Liver (tissue), 8 donors: ENCODE measurements at regions not wholly inside any gene's neighbourhood (a gene's known extent, or its start where the extent isn't known, plus 50 kb on each side); places are given as distances from the start of the nearest gene placed in this dataset.

Source experiments
- DNase-seq: peaks from one replicate; pipeline ENCODE4 v3.0.0-alpha.2; 2017; ENCODE audit warnings: low spot score
- H3K27ac ChIP-seq, 2 donors: one replicate each; pipeline ENCODE4 v1.7.0; 2013; ENCODE audit warnings: inconsistent platforms in 2 of 2, low read length in 2 of 2, control low read depth in 1 of 2, low read depth in 1 of 2, mild to moderate bottlenecking in 1 of 2
- H3K27me3 ChIP-seq, 4 donors: one replicate each; pipeline versions ENCODE4 v1.6.1 to v1.7.0; 2013; ENCODE audit warnings: low read length in 3 of 4, inconsistent platforms in 1 of 4, mild to moderate bottlenecking in 1 of 4, moderate library complexity in 1 of 4; ENCODE audit not compliant: control insufficient read depth in 4 of 4, insufficient read depth in 4 of 4
- H3K36me3 ChIP-seq, 4 donors: one replicate each; pipeline versions ENCODE4 v1.6.1 to v1.7.0; 2013; ENCODE audit warnings: low read length in 3 of 4, mild to moderate bottlenecking in 3 of 4, low read depth in 1 of 4, moderate library complexity in 1 of 4; ENCODE audit not compliant: control insufficient read depth in 4 of 4, insufficient read depth in 3 of 4
- H3K4me1 ChIP-seq, 4 donors: one replicate each; pipeline versions ENCODE4 v1.6.1 to v1.7.0; 2013; ENCODE audit warnings: low read length in 3 of 4, mild to moderate bottlenecking in 3 of 4, moderate library complexity in 1 of 4; ENCODE audit not compliant: control insufficient read depth in 4 of 4, insufficient read depth in 4 of 4
- H3K4me3 ChIP-seq, 3 donors: one replicate each; pipeline versions ENCODE4 v1.6.1 to v1.7.0; 2013; ENCODE audit warnings: low read length in 3 of 3, control low read depth in 1 of 3, low read depth in 1 of 3, mild to moderate bottlenecking in 1 of 3
- H3K9ac ChIP-seq, 2 donors: one replicate each; pipeline ENCODE4 v1.7.0; 2013; ENCODE audit warnings: low read length in 2 of 2, mild to moderate bottlenecking in 2 of 2, moderate library complexity in 2 of 2, control low read depth in 1 of 2, low read depth in 1 of 2
- H3K9me3 ChIP-seq, 4 donors: one replicate each; pipeline versions ENCODE4 v1.6.1 to v1.7.0; 2013; ENCODE audit warnings: low read length in 3 of 4; ENCODE audit not compliant: control insufficient read depth in 4 of 4
- EGR1 ChIP-seq, 2 donors: IDR thresholded peaks; 2 replicates each; pipeline ENCODE4 v1.6.1; 2016 to 2018; ENCODE audit warnings: antibody characterized with exemption in 2 of 2, low read depth in 2 of 2
- FOXA1 ChIP-seq: IDR thresholded peaks from 2 replicates; pipeline ENCODE4 v1.6.1; 2016; ENCODE audit warnings: antibody characterized with exemption
- FOXA2 ChIP-seq: IDR thresholded peaks from 2 replicates; pipeline ENCODE4 v1.6.1; 2016; ENCODE audit warnings: antibody characterized with exemption
- GABPA ChIP-seq, 2 donors: IDR thresholded peaks in 1 of 2; conservative IDR thresholded peaks in 1 of 2; 2 replicates each; pipeline ENCODE4 v1.6.1; 2016; ENCODE audit warnings: antibody characterized with exemption in 2 of 2, mild to moderate bottlenecking in 1 of 2, moderate library complexity in 1 of 2
- HNF4A ChIP-seq, 2 donors: conservative IDR thresholded peaks; 2 replicates each; pipeline ENCODE4 v1.6.1; 2016; ENCODE audit warnings: antibody characterized with exemption in 2 of 2, mild to moderate bottlenecking in 2 of 2
- HNF4G ChIP-seq: IDR thresholded peaks from 2 replicates; pipeline ENCODE4 v1.6.1; 2016; ENCODE audit warnings: antibody characterized with exemption
- JUND ChIP-seq, 2 donors: IDR thresholded peaks; 2 replicates each; pipeline ENCODE4 v1.6.1; 2016; ENCODE audit warnings: antibody characterized with exemption in 2 of 2
- NR2F2 ChIP-seq: IDR thresholded peaks from 2 replicates; pipeline ENCODE4 v1.6.1; 2016; ENCODE audit warnings: antibody characterized with exemption
- RAD21 ChIP-seq, 2 donors: IDR thresholded peaks; 2 replicates each; pipeline ENCODE4 v1.6.1; 2016; ENCODE audit warnings: antibody characterized with exemption in 2 of 2, mild to moderate bottlenecking in 2 of 2
- RXRA ChIP-seq, 2 donors: IDR thresholded peaks; 2 replicates each; pipeline ENCODE4 v1.6.1; 2017 to 2018; ENCODE audit warnings: antibody characterized with exemption in 2 of 2, mild to moderate bottlenecking in 1 of 2
- SP1 ChIP-seq: IDR thresholded peaks from 2 replicates; pipeline ENCODE4 v1.6.1; 2018; ENCODE audit warnings: antibody characterized with exemption, mild to moderate bottlenecking
- TAF1 ChIP-seq: conservative IDR thresholded peaks from 2 replicates; pipeline ENCODE4 v1.6.1; 2016; ENCODE audit warnings: antibody characterized with exemption, mild to moderate bottlenecking
- YY1 ChIP-seq: IDR thresholded peaks from 2 replicates; pipeline ENCODE4 v1.6.1; 2016; ENCODE audit warnings: antibody characterized with exemption, mild to moderate bottlenecking
- WGBS: extraction: QIAGEN DNeasy Blood & Tissue Kit; methylation state at CpG from one replicate; pipeline ENCODE4 v1.1.7; 2013; 5-methylcytosine and 5-hydroxymethylcytosine counted together
- TF ChIP-seq, protein P1 (sequence below): fragments of 150-350 bp; IDR thresholded peaks from 2 replicates; pipeline ENCODE4 v1.5.1; 2017; ENCODE audit warnings: improper control_type of control experiment, low read depth, low read length; ENCODE audit not compliant: missing input control
- TF ChIP-seq, protein P2 (sequence below): IDR thresholded peaks from 2 replicates; pipeline ENCODE4 v1.6.1; 2016; ENCODE audit warnings: antibody characterized with exemption
- TF ChIP-seq, protein P3 (sequence below): IDR thresholded peaks from 2 replicates; pipeline ENCODE4 v1.6.1; 2016; ENCODE audit warnings: antibody characterized with exemption
- TF ChIP-seq, protein P4 (sequence below): IDR thresholded peaks from 2 replicates; pipeline ENCODE4 v1.6.1; 2016; ENCODE audit warnings: antibody characterized with exemption
- donor health status: healthy.
- donor health status: healthy.
- donor health status: healthy.
- donor health status: healthy.
- donor health status: healthy.

DNA sequence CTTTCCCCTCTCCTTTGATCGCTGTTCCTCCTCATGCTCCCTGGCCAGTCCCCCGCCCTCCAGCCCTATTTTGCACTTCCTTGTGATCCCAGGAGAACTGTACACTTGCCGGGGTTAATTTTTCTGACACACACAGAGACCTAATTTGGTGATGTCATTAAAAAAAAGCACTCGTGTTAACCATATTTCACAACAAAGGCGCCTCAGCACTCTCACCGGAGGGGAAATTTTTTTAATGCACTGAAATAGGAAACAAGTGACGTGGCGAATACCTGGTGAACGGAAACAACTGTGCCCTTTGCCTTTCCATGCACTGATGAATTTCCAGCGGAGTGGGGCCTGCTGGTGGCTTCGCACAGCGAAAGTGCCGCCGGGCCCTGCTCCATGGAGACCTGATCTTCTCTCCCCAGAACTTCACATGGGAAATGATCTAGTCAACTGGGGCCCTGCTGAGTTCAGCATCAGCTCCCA is 53.9 kb upstream of the TAGAP start (continued):
- TF ChIP-seq, protein P1, sequence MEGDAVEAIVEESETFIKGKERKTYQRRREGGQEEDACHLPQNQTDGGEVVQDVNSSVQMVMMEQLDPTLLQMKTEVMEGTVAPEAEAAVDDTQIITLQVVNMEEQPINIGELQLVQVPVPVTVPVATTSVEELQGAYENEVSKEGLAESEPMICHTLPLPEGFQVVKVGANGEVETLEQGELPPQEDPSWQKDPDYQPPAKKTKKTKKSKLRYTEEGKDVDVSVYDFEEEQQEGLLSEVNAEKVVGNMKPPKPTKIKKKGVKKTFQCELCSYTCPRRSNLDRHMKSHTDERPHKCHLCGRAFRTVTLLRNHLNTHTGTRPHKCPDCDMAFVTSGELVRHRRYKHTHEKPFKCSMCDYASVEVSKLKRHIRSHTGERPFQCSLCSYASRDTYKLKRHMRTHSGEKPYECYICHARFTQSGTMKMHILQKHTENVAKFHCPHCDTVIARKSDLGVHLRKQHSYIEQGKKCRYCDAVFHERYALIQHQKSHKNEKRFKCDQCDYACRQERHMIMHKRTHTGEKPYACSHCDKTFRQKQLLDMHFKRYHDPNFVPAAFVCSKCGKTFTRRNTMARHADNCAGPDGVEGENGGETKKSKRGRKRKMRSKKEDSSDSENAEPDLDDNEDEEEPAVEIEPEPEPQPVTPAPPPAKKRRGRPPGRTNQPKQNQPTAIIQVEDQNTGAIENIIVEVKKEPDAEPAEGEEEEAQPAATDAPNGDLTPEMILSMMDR, result no peak
- TF ChIP-seq SP1 (no peak), NR2F2 (no peak)

DNA sequence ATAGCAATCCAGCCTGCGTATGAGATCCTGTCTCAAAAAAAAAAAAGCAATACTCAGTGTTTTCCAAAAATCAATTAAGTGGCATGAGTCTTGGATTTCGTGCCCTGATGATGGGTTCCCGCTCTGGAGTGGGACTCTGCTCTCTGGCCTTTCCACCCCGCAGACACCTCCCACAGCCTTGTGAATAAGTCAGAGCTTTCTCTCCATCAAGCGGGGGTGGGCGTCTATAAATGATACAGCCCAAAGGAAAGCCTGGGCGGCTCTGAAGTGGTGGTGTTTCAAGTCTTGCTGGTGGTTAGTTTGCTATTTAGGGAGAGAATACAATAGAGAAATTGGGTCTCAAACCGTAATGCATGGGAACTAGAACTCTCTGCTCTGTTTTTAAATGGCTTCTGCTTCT is 52.5 kb upstream of the TAGAP start:
- no peak overlapping the region for H3K9ac ChIP-seq
- H3K4me3 ChIP-seq, result no peak overlapping the region
- no peaks in the 10 kb centered on the region for H3K27me3 ChIP-seq
- no peak overlapping the region for H3K27ac ChIP-seq
- TF ChIP-seq SP1 (no peak), GABPA (IDR thresholded peaks at IDR 0.05 in 1 of 2, conservative IDR thresholded peaks at IDR 0.05 in 1 of 2) (no peak), HNF4G (no peak), RAD21 (IDR thresholded peaks at IDR 0.05) (no peak), FOXA2 (no peak), FOXA1 (no peak), TAF1 (no peak), NR2F2 (no peak), HNF4A (conservative IDR thresholded peaks at IDR 0.05) (no peak), YY1 (no peak), JUND (IDR thresholded peaks at IDR 0.05) (no peak), RXRA (IDR thresholded peaks at IDR 0.05) (no peak), EGR1 (IDR thresholded peaks at IDR 0.05; ENCODE audit: low read depth in 2 of 2) (no peak)
- TF ChIP-seq, protein P1, result no peak
- TF ChIP-seq, protein P2, sequence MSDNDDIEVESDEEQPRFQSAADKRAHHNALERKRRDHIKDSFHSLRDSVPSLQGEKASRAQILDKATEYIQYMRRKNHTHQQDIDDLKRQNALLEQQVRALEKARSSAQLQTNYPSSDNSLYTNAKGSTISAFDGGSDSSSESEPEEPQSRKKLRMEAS, result no peak
- TF ChIP-seq, protein P3, sequence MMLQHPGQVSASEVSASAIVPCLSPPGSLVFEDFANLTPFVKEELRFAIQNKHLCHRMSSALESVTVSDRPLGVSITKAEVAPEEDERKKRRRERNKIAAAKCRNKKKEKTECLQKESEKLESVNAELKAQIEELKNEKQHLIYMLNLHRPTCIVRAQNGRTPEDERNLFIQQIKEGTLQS, result no peak
- TF ChIP-seq, protein P4, sequence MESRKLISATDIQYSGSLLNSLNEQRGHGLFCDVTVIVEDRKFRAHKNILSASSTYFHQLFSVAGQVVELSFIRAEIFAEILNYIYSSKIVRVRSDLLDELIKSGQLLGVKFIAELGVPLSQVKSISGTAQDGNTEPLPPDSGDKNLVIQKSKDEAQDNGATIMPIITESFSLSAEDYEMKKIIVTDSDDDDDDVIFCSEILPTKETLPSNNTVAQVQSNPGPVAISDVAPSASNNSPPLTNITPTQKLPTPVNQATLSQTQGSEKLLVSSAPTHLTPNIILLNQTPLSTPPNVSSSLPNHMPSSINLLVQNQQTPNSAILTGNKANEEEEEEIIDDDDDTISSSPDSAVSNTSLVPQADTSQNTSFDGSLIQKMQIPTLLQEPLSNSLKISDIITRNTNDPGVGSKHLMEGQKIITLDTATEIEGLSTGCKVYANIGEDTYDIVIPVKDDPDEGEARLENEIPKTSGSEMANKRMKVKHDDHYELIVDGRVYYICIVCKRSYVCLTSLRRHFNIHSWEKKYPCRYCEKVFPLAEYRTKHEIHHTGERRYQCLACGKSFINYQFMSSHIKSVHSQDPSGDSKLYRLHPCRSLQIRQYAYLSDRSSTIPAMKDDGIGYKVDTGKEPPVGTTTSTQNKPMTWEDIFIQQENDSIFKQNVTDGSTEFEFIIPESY, result no peak
- no peaks in the 10 kb centered on the region for H3K4me1 ChIP-seq
- DNase-seq, result no peak
- H3K9me3 ChIP-seq, result no peaks in the 10 kb centered on the region
- no peaks in the 10 kb centered on the region for H3K36me3 ChIP-seq
- WGBS, result 92% methylated on average over 8 of the region's 8 CpGs
